ENCODE measurements at regions not wholly inside any gene's neighbourhood (a gene's known extent, or its start where the extent isn't known, plus 50 kb on each side); places are given as distances from the start of the nearest gene placed in this dataset.
"Not testable (repeated sequence)": the region's sequence is repeated elsewhere in the genome, so short reads cannot be mapped to it uniquely, and the experiment has no call there.

- TF ChIP-seq CTCF, POLR2A (IDR thresholded peaks at IDR 0.05): not testable (repeated sequence)
Observed at GRCh38 chr12:93008880-93009279, 79.8 kb upstream of the EEA1 start.

All from tibial nerve (tissue), 3 donors.